GM12874 (cell line): ENCODE measurements at regions not wholly inside any gene's neighbourhood (a gene's known extent, or its start where the extent isn't known, plus 50 kb on each side); places are given as distances from the start of the nearest gene placed in this dataset.

Source experiments
- CTCF ChIP-seq: IDR thresholded peaks from 2 replicates; pipeline ENCODE4 v1.5.1; 2011; ENCODE audit warnings: low read depth, mild to moderate bottlenecking, control low read depth, low read length, moderate library complexity; ENCODE audit not compliant: insufficient read depth

GRCh38 chr2:221137385-221137784, 434.7 kb downstream of the EPHA4 start:
- no peak for TF ChIP-seq CTCF

DNA sequence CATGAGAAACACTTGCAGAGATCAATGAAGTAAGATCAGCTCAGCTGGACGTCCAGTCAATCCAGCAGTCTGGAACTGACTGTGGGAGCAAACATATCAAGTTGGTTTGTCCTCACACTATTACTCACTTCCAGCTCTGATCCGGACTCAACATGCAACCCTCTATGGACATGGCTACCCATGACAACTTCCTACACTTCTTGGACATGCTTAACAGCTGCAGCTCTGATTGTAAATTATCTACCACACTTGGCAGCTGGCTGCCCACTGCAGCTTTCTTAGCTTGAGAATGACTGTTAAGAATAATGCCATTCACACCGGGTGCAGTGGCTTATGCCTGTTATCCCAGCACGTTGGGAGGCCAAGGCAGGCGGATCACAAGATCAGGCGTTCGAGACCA, 429.8 kb downstream of the EPHA4 start:
- TF ChIP-seq CTCF = no peak

GRCh38 chr2:221143231-221143630, 428.9 kb downstream of the EPHA4 start:
- TF ChIP-seq CTCF = no peak

- TF ChIP-seq CTCF = no peak
Observed at GRCh38 chr2:221144909-221145308, 427.2 kb downstream of the EPHA4 start.

DNA sequence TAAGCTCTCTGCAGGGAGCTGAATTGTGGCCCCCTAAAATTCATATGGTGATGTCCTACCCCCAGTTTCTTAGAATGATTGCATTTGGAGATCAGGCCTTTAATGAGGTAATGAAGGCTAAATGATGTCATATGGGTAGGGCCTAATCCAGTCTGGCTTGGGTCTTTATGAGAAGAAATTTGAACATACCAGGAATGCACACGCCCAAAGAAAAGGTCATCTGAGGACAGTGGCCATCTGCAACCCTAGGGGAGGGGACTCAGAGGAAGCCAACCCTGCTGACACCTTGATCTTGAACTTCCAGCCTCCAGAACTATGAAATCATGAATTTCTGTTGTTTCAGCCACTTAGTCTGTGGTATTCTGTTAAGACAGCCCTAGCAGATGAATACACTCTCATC, 426.7 kb downstream of the EPHA4 start:
- no peak for TF ChIP-seq CTCF

DNA sequence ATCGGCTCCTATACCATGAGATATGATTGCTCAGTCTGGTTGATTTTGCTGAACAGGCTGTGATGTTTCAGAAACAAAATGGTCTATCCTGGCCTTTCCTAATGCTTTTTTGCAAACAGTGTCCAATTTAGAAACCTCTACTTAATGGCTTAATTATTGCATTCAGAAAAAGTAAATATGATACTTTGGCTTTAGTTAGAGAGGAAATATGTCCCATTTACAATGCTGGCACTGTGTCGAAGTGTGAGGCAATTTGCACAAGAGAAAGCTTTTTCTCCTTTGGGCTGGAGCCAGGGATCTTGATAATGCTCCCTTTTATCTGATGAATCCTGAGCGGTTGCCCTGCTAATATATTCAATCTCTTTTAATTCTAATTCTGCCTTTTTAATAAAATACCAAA, 418.9 kb downstream of the EPHA4 start:
- TF ChIP-seq CTCF = no peak

GRCh38 chr2:221154176-221154575, 417.9 kb downstream of the EPHA4 start:
- no peak for TF ChIP-seq CTCF

DNA sequence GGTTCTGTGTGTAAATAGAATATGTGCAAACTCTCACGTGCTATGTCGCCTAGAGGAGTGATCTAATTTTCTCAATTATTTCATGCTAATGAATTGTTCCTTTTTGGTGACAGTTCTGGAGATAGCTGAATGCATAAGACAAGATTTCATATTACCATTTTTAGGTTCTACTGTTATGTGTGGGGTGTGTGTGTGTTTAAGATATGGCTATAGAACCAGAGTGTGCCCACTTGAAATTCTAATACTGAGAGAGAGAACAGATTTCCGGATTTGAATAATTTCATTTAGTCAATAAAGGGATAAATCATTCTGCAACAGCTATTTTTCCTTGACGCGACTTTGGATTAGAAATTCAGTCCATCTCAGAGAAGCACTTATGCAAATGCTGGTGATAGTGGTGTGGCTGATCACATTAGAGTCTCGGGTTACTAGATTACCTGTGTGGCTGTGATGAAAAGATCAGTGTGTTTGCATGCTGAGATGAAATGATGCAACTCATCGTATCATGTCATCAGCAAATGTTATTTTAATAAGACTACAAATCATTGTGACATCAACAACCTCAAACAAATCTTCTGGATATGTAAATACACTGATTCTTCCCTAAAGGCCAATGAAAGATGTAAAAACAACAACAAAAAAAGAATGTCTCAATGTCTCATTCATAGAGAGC, 415.9 kb downstream of the EPHA4 start:
- TF ChIP-seq CTCF = no peak
